Adrenal gland (tissue), 5 donors: ENCODE measurements at regions not wholly inside any gene's neighbourhood (a gene's known extent, or its start where the extent isn't known, plus 50 kb on each side); places are given as distances from the start of the nearest gene placed in this dataset.

ENCODE experiments used
- POLR2A ChIP-seq, 2 donors: fragments of 450-650 bp; IDR thresholded peaks; one replicate each; pipeline ENCODE4 v1.6.1; 2017; ENCODE audit warnings: antibody characterized with exemption in 2 of 2, mild to moderate bottlenecking in 2 of 2, moderate library complexity in 1 of 2
- TF ChIP-seq, protein P1 (sequence below), 6 experiments: fragments of 450-650 bp in 4 of 6; fragments of 200-600 bp in 2 of 6; sonication (generic) in 1 of 6; IDR thresholded peaks; 1 replicate in 5 of 6; 2 replicates in 1 of 6; pipeline versions ENCODE4 v1.5.1 to v1.8.0; 2016 to 2021; ENCODE audit warnings: antibody characterized with exemption in 6 of 6, mild to moderate bottlenecking in 2 of 6, moderate library complexity in 1 of 6
- donor health status: DM: no; HTN: no; CAD: no.

DNA sequence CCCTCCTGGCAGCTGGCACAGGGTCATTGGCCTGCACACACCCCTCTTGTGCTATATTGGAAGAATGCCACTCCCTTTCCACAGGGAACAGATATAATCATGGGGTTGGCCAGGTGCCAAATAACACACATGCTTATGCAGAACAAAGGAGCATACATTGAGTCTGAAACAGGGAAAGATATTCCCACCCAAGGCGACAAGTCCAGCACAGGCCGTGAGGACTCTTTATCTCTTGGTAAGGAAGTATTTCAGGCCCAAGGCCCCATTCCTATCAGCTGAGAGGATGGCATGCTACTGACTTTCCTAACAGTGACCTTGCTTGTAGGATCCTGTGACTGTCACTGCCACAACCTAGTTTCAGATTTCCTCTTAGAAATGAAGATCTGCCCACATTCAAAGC is 59.0 kb upstream of the STXBP6 start:
- TF ChIP-seq, protein P1, sequence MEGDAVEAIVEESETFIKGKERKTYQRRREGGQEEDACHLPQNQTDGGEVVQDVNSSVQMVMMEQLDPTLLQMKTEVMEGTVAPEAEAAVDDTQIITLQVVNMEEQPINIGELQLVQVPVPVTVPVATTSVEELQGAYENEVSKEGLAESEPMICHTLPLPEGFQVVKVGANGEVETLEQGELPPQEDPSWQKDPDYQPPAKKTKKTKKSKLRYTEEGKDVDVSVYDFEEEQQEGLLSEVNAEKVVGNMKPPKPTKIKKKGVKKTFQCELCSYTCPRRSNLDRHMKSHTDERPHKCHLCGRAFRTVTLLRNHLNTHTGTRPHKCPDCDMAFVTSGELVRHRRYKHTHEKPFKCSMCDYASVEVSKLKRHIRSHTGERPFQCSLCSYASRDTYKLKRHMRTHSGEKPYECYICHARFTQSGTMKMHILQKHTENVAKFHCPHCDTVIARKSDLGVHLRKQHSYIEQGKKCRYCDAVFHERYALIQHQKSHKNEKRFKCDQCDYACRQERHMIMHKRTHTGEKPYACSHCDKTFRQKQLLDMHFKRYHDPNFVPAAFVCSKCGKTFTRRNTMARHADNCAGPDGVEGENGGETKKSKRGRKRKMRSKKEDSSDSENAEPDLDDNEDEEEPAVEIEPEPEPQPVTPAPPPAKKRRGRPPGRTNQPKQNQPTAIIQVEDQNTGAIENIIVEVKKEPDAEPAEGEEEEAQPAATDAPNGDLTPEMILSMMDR (IDR thresholded peaks at IDR 0.05): no peak
- no peak for TF ChIP-seq POLR2A (IDR thresholded peaks at IDR 0.05)
